ENCODE measurements at regions not wholly inside any gene's neighbourhood (a gene's known extent, or its start where the extent isn't known, plus 50 kb on each side); places are given as distances from the start of the nearest gene placed in this dataset.

- Histone ChIP-seq H3K27ac (no peak overlapping the region), H3K9me3 (ENCODE audit: control insufficient read depth, low read length) (no peaks in the 10 kb centered on the region), H3K9ac (no peak overlapping the region), H3K27me3 (ENCODE audit: control insufficient read depth, insufficient read depth, low read length) (no peaks in the 10 kb centered on the region), H3K4me3 (ENCODE audit: low read depth, low read length) (no peak overlapping the region), H3K4me1 (no peaks in the 10 kb centered on the region), H2AFZ (no peak overlapping the region), H3K79me2 (no peaks in the 10 kb centered on the region), H3K36me3 (ENCODE audit: control insufficient read depth, insufficient read depth, low read length) (no peaks in the 10 kb centered on the region), H3K4me2 (ENCODE audit: low read length) (no peak overlapping the region)
- no peak for TF ChIP-seq CTCF (IDR thresholded peaks at IDR 0.05)
These were observed 472.8 kb downstream of the DMRTA1 start for GRCh38 chr9:22919423-22919822.

DNA sequence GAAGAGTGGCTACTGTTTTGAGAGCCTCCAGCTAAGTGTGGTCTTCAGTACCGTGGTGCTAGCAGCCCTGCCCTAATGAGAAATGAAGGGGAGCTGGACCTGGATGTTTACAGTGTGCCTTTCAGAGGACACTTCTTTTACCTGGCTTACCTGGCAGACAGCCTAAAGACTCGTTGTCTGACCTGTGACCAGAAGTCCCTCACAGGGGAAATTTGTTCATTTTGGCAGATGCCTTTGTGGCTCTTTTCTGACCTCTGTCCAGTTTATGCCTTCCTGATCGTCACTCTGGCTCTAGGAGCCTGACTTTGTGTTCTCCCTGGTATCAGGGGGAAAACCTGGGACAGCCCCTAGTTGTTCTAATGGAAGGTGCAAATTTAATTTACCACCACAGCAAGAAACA lies 475.1 kb downstream of the DMRTA1 start:
- no peaks in the 10 kb centered on the region for H3K4me1 ChIP-seq
- no peaks in the 10 kb centered on the region for H3K36me3 ChIP-seq (ENCODE audit: control insufficient read depth, insufficient read depth, low read length)
- H3K79me2 ChIP-seq = no peaks in the 10 kb centered on the region
- H3K27ac ChIP-seq = no peak overlapping the region
- no peak overlapping the region for H3K9ac ChIP-seq
- H3K4me2 ChIP-seq (ENCODE audit: low read length) = no peak overlapping the region
- no peak overlapping the region for H2AFZ ChIP-seq
- H3K27me3 ChIP-seq (ENCODE audit: control insufficient read depth, insufficient read depth, low read length) = no peaks in the 10 kb centered on the region
- no peak for TF ChIP-seq CTCF (IDR thresholded peaks at IDR 0.05)
- H3K4me3 ChIP-seq (ENCODE audit: low read depth, low read length) = no peak overlapping the region
- no peaks in the 10 kb centered on the region for H3K9me3 ChIP-seq (ENCODE audit: control insufficient read depth, low read length)

DNA sequence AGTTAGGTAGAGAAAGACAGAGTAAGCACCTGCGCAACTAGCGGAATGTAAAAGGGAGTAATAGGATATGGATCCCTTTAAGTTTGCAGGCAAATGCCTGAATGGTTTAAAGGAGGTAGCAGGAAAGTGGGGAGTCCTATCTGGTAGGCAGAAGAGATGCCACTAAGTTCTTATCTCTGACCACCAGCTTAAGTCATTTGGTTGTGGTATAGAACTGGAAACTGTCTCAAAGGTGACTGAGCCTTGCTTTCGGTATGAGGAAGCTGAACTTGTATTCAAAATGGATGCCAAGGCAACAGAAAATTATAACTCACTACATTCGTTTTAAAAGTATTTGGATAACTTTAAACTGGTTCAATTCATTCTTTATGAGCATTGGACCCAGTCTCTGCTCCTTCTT lies 475.6 kb downstream of the DMRTA1 start:
- Histone ChIP-seq H3K27ac (no peak overlapping the region), H3K4me2 (ENCODE audit: low read length) (no peak overlapping the region), H3K9ac (no peak overlapping the region), H3K36me3 (ENCODE audit: control insufficient read depth, insufficient read depth, low read length) (no peaks in the 10 kb centered on the region), H3K4me3 (ENCODE audit: low read depth, low read length) (no peak overlapping the region), H3K27me3 (ENCODE audit: control insufficient read depth, insufficient read depth, low read length) (no peaks in the 10 kb centered on the region), H3K4me1 (no peaks in the 10 kb centered on the region), H3K79me2 (no peaks in the 10 kb centered on the region), H3K9me3 (ENCODE audit: control insufficient read depth, low read length) (no peaks in the 10 kb centered on the region), H2AFZ (no peak overlapping the region)
- no peak for TF ChIP-seq CTCF (IDR thresholded peaks at IDR 0.05)

- Histone ChIP-seq H3K4me1 (no peaks in the 10 kb centered on the region), H3K4me2 (ENCODE audit: low read length) (no peak overlapping the region), H3K9ac (no peak overlapping the region), H3K27ac (no peak overlapping the region), H3K79me2 (no peaks in the 10 kb centered on the region), H3K36me3 (ENCODE audit: control insufficient read depth, insufficient read depth, low read length) (no peaks in the 10 kb centered on the region), H2AFZ (no peak overlapping the region), H3K4me3 (ENCODE audit: low read depth, low read length) (no peak overlapping the region), H3K27me3 (ENCODE audit: control insufficient read depth, insufficient read depth, low read length) (no peaks in the 10 kb centered on the region), H3K9me3 (ENCODE audit: control insufficient read depth, low read length) (no peaks in the 10 kb centered on the region)
- no peak for TF ChIP-seq CTCF (IDR thresholded peaks at IDR 0.05)
These were observed 507.9 kb downstream of the DMRTA1 start for GRCh38 chr9:22954550-22954949.

GRCh38 chr9:22954964-22955363 lies 508.3 kb downstream of the DMRTA1 start:
- Histone ChIP-seq H3K79me2 (no peaks in the 10 kb centered on the region), H3K9ac (no peak overlapping the region), H2AFZ (no peak overlapping the region), H3K4me1 (no peaks in the 10 kb centered on the region), H3K4me3 (ENCODE audit: low read depth, low read length) (no peak overlapping the region), H3K36me3 (ENCODE audit: control insufficient read depth, insufficient read depth, low read length) (no peaks in the 10 kb centered on the region), H3K9me3 (ENCODE audit: control insufficient read depth, low read length) (no peaks in the 10 kb centered on the region), H3K27me3 (ENCODE audit: control insufficient read depth, insufficient read depth, low read length) (no peaks in the 10 kb centered on the region), H3K4me2 (ENCODE audit: low read length) (no peak overlapping the region), H3K27ac (no peak overlapping the region)
- no peak for TF ChIP-seq CTCF (IDR thresholded peaks at IDR 0.05)

Measured in parathyroid adenoma (tissue), 2 donors.